SK-N-SH (cell line): ENCODE measurements at regions not wholly inside any gene's neighbourhood (a gene's known extent, or its start where the extent isn't known, plus 50 kb on each side); places are given as distances from the start of the nearest gene placed in this dataset.

Source experiments
- CTCF ChIP-seq: fragments of 200-600 bp; sonication (generic); IDR thresholded peaks from 2 replicates; pipeline ENCODE4 v1.6.1; 2017; ENCODE audit warnings: antibody characterized with exemption, mild to moderate bottlenecking, moderate library complexity
- ELF1 ChIP-seq: IDR thresholded peaks from 2 replicates; pipeline ENCODE4 v1.4.0; 2012
- EZH2phosphoT487 ChIP-seq: fragments of 200-600 bp; sonication (generic); IDR thresholded peaks from 2 replicates; pipeline ENCODE4 v1.6.1; 2017; ENCODE audit warnings: low read depth, mixed run types, mild to moderate bottlenecking, antibody characterized with exemption, moderate library complexity, borderline replicate concordance
- GABPA ChIP-seq: IDR thresholded peaks from 2 replicates; pipeline ENCODE4 v1.4.0; 2012; ENCODE audit warnings: low read depth, mild to moderate bottlenecking
- GATA2 ChIP-seq: sonication (generic); formaldehyde crosslinking; IDR thresholded peaks from 2 replicates; pipeline ENCODE4 v1.5.0; 2020; ENCODE audit warnings: mild to moderate bottlenecking, missing genetic modification reagents
- RCOR1 ChIP-seq: fragments of 150-350 bp; IDR thresholded peaks from 2 replicates; pipeline ENCODE4 v1.6.1; 2017; ENCODE audit warnings: antibody characterized with exemption, low read length
- YY1 ChIP-seq: IDR thresholded peaks from 2 replicates; pipeline ENCODE4 v1.4.0; 2012; ENCODE audit warnings: low read depth, mild to moderate bottlenecking
- ZBTB33 ChIP-seq: IDR thresholded peaks from 2 replicates; pipeline ENCODE4 v1.4.0; 2012; ENCODE audit warnings: low read depth, borderline replicate concordance
- TF ChIP-seq, protein P1 (sequence below): fragments of 150-350 bp; IDR thresholded peaks from 2 replicates; pipeline ENCODE4 v1.6.1; 2017; ENCODE audit warnings: antibody characterized with exemption, low read length, low read depth, borderline replicate concordance
- TF ChIP-seq, protein P2 (sequence below): IDR thresholded peaks from 2 replicates; pipeline ENCODE4; 2012
- TF ChIP-seq, protein P3 (sequence below): fragments of 150-350 bp; IDR thresholded peaks from 2 replicates; pipeline ENCODE4 v1.6.1; 2016; ENCODE audit warnings: mild to moderate bottlenecking, low read depth, low read length

DNA sequence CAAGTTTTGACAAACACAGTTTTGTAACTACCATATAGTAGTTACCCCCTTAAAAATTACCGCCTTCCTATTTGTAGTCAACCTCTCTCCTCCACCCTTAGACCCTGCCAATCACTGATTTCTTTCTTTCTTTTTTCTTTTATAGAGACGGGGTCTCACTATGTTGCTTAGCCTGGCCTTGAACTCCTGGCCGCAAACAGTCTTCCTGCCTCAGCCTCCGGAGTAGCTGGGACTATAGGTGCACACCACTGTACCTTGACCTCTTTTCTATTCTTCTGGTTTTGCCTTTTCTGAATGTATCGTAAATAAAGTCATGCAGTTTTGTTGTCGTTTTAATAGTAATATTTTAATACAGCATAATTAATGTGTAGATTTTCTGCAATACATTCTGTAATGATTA lies 460.3 kb downstream of the EPM2A start:
- TF ChIP-seq CTCF (no peak), YY1 (no peak), EZH2phosphoT487 (no peak), GABPA (no peak), ELF1 (no peak), GATA2 (CRISPR knock-in tag) (no peak), RCOR1 (no peak), ZBTB33 (no peak)
- TF ChIP-seq, protein P1, sequence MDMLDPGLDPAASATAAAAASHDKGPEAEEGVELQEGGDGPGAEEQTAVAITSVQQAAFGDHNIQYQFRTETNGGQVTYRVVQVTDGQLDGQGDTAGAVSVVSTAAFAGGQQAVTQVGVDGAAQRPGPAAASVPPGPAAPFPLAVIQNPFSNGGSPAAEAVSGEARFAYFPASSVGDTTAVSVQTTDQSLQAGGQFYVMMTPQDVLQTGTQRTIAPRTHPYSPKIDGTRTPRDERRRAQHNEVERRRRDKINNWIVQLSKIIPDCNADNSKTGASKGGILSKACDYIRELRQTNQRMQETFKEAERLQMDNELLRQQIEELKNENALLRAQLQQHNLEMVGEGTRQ, result no peak
- TF ChIP-seq, protein P2, sequence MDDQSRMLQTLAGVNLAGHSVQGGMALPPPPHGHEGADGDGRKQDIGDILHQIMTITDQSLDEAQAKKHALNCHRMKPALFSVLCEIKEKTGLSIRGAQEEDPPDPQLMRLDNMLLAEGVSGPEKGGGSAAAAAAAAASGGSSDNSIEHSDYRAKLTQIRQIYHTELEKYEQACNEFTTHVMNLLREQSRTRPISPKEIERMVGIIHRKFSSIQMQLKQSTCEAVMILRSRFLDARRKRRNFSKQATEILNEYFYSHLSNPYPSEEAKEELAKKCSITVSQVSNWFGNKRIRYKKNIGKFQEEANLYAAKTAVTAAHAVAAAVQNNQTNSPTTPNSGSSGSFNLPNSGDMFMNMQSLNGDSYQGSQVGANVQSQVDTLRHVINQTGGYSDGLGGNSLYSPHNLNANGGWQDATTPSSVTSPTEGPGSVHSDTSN, result no peak
- TF ChIP-seq, protein P3, sequence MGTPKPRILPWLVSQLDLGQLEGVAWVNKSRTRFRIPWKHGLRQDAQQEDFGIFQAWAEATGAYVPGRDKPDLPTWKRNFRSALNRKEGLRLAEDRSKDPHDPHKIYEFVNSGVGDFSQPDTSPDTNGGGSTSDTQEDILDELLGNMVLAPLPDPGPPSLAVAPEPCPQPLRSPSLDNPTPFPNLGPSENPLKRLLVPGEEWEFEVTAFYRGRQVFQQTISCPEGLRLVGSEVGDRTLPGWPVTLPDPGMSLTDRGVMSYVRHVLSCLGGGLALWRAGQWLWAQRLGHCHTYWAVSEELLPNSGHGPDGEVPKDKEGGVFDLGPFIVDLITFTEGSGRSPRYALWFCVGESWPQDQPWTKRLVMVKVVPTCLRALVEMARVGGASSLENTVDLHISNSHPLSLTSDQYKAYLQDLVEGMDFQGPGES, result no peak
